Coronary artery (tissue), 2 donors: ENCODE measurements at regions not wholly inside any gene's neighbourhood (a gene's known extent, or its start where the extent isn't known, plus 50 kb on each side); places are given as distances from the start of the nearest gene placed in this dataset.

ENCODE experiments used
- DNase-seq: peaks from one replicate; pipeline ENCODE4 v3.0.0-alpha.2; 2017; ENCODE audit warnings: low spot score
- H3K27ac ChIP-seq, 2 donors: fragments of 200-600 bp; sonication (generic); one replicate each; pipeline ENCODE4 v1.5.1; 2016 to 2019
- H3K4me3 ChIP-seq: fragments of 200-600 bp; sonication (generic); 2 replicates; pipeline ENCODE4 v1.5.1; 2016; ENCODE audit warnings: mild to moderate bottlenecking, moderate library complexity
- CTCF ChIP-seq: fragments of 200-600 bp; sonication (generic); IDR thresholded peaks from one replicate; pipeline ENCODE4 v1.5.1; 2019; ENCODE audit warnings: antibody characterized with exemption

GRCh38 chr9:86836266-86836665, 111.0 kb downstream of the GAS1 start:
- no peak for DNase-seq
- TF ChIP-seq CTCF = no peak
- Histone ChIP-seq H3K4me3 (no peak overlapping the region), H3K27ac (no peak overlapping the region)

- Histone ChIP-seq H3K27ac (no peak overlapping the region), H3K4me3 (no peak overlapping the region)
- TF ChIP-seq CTCF = no peak
- DNase-seq = no peak
These were observed 117.0 kb downstream of the GAS1 start for GRCh38 chr9:86830356-86830755.

DNA sequence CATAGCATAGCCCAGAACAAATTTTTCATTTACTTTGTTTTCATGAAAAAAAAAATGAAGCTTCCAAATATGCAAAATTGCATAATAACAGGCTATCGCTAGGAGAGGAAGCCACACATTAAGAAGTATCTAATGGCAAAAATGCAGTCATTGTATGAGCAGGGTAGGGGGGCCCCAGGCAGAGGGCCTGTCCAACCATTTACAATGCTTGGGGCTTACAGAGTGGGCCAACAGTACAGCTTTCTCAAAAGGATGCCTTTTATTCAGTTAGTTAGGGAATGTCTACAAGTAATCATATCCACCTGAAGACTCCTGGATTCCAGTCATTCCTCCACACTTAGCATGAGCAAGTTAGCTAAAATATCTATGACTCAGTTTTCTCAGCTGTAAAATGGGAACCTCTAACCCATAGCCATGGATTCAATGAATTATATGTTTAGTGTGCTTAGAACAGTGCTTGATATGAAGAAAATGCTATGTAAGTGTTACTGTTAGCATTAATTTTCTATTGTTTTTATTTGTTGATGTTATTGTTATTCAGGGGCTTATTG, 117.7 kb downstream of the GAS1 start:
- no peak for DNase-seq
- no peak overlapping the region for H3K27ac ChIP-seq
- TF ChIP-seq CTCF = no peak
- no peak overlapping the region for H3K4me3 ChIP-seq

DNA sequence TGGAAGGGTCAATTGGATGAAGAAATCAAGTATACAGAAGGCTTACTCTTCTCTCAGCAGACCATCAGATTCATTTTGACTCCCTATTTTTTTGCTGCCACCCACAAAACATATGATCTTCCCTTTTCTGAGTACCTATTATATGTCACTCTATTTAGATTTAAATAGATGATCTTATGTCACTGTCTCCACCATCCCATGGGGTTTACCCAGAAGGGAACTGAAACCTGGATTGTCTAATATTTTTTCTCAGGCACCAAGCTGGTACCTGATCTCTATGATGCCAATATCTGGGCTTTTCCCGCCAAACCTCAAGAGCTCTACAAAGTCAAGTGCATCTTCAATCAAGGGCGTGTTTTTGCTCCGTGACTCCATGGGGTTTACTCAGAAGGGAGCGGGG, 118.7 kb downstream of the GAS1 start:
- no peak overlapping the region for H3K4me3 ChIP-seq
- no peak for DNase-seq
- no peak overlapping the region for H3K27ac ChIP-seq
- no peak for TF ChIP-seq CTCF

- Histone ChIP-seq H3K27ac (peak overlapping the region in 1 of 2 donors; percentile 35), H3K4me3 (no peak overlapping the region)
- DNase-seq = no peak
- no peak for TF ChIP-seq CTCF
These were observed 119.4 kb downstream of the GAS1 start for GRCh38 chr9:86827893-86828292.

DNA sequence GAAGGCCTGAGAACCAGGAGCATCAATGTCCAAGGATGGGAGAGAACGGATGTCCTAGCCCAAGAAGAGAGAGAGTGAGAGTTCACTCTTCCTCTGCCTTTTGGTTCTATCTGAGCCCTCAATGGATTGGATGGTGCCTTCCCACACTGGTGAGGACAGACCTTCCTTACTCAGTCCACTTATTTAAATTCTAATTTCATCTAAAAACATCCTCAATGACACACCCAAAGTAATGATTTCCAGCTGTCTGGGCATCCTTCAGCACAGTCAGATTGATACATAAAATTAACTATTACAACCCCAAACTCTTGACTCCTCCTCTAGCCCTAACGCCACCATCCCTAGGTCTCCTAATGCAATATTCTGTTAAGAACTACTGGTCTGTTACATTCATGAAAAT, 122.0 kb downstream of the GAS1 start:
- Histone ChIP-seq H3K27ac (no peak overlapping the region), H3K4me3 (no peak overlapping the region)
- DNase-seq = no peak
- TF ChIP-seq CTCF = no peak

GRCh38 chr9:86822006-86822801, 125.1 kb downstream of the GAS1 start:
- TF ChIP-seq CTCF = no peak
- Histone ChIP-seq H3K4me3 (no peak overlapping the region), H3K27ac (no peak overlapping the region)
- no peak for DNase-seq
